GM12891 (cell line): ENCODE measurements at regions not wholly inside any gene's neighbourhood (a gene's known extent, or its start where the extent isn't known, plus 50 kb on each side); places are given as distances from the start of the nearest gene placed in this dataset.

Source experiments
- DNase-seq: peaks from one replicate; pipeline ENCODE4 v3.0.0; 2011; ENCODE audit warnings: low spot score; ENCODE audit not compliant: insufficient read length
- FAIRE-seq: peaks from 2 replicates; lab custom pipeline; 2011; peaks lifted over from hg19 to GRCh38; lab: Jason Lieb, UNC
- PAX5 ChIP-seq: IDR thresholded peaks from 2 replicates; pipeline ENCODE4 v1.6.1; 2011; ENCODE audit warnings: low read length, moderate library complexity, mild to moderate bottlenecking; ENCODE audit not compliant: insufficient read depth, severe bottlenecking
- POLR2A ChIP-seq: IDR thresholded peaks from 2 replicates; pipeline ENCODE4 v1.6.1; 2011; ENCODE audit warnings: low read depth, low read length, control low read depth
- POLR2AphosphoS5 ChIP-seq: IDR thresholded peaks from 2 replicates; pipeline ENCODE4 v1.6.1; 2011; ENCODE audit warnings: low read depth, low read length, control low read depth
- POU2F2 ChIP-seq: IDR thresholded peaks from 2 replicates; pipeline ENCODE4 v1.6.1; 2011; ENCODE audit warnings: low read depth, mild to moderate bottlenecking, control low read depth, low read length, moderate library complexity
- SPI1 ChIP-seq: IDR thresholded peaks from 2 replicates; pipeline ENCODE4 v1.6.1; 2011; ENCODE audit warnings: low read depth, low read length, control low read depth
- TAF1 ChIP-seq: IDR thresholded peaks from 2 replicates; pipeline ENCODE4 v1.6.1; 2011; ENCODE audit warnings: low read depth, low read length, control low read depth

GRCh38 chr18:43855376-43855775 lies 578.1 kb upstream of the SYT4 start:
- no peak for DNase-seq
- no peak for TF ChIP-seq POLR2AphosphoS5
- TF ChIP-seq POLR2A = no peak
- no peak for TF ChIP-seq PAX5
- no peak for TF ChIP-seq SPI1
- TF ChIP-seq POU2F2 = no peak
- TF ChIP-seq TAF1 = no peak
- FAIRE-seq = no peak

- FAIRE-seq = no peak
- no peak for DNase-seq
- TF ChIP-seq POLR2A = no peak
- TF ChIP-seq TAF1 = no peak
- TF ChIP-seq POU2F2 = no peak
- no peak for TF ChIP-seq POLR2AphosphoS5
- TF ChIP-seq SPI1 = no peak
Measured at GRCh38 chr18:43863180-43863579, 585.9 kb upstream of the SYT4 start.

GRCh38 chr18:43866696-43867095 lies 589.4 kb upstream of the SYT4 start:
- TF ChIP-seq POU2F2 (no peak), POLR2A (no peak), POLR2AphosphoS5 (no peak), PAX5 (no peak), SPI1 (no peak), TAF1 (no peak)
- FAIRE-seq (no peak), DNase-seq (no peak)

- TF ChIP-seq SPI1 = no peak
- no peak for TF ChIP-seq PAX5
- TF ChIP-seq POLR2A = no peak
- no peak for TF ChIP-seq TAF1
- FAIRE-seq = no peak
Measured at GRCh38 chr18:43868497-43868995, 591.3 kb upstream of the SYT4 start.

GRCh38 chr18:43869451-43870008 lies 592.2 kb upstream of the SYT4 start:
- TF ChIP-seq POU2F2 (no peak), POLR2AphosphoS5 (no peak), TAF1 (no peak), SPI1 (no peak), PAX5 (no peak), POLR2A (no peak)
- no peak for FAIRE-seq
- no peak for DNase-seq

More at GRCh38 chr18:43868497-43868995, 591.3 kb upstream of the SYT4 start:
- DNase-seq = no peak

- DNase-seq (no peak), FAIRE-seq (no peak)
- TF ChIP-seq POLR2AphosphoS5 = no peak
- TF ChIP-seq POU2F2 = no peak
- TF ChIP-seq SPI1 = no peak
Measured at GRCh38 chr18:43870626-43871025, 593.3 kb upstream of the SYT4 start.

GRCh38 chr18:43875511-43875910 lies 598.2 kb upstream of the SYT4 start:
- TF ChIP-seq POLR2A (no peak), POLR2AphosphoS5 (no peak), POU2F2 (no peak), TAF1 (no peak), PAX5 (no peak), SPI1 (no peak)
- DNase-seq (no peak), FAIRE-seq (no peak)

GRCh38 chr18:43876286-43876685 lies 599.0 kb upstream of the SYT4 start:
- no peak for DNase-seq
- no peak for TF ChIP-seq POLR2A
- no peak for TF ChIP-seq PAX5
- no peak for TF ChIP-seq POLR2AphosphoS5
- no peak for TF ChIP-seq SPI1
- no peak for TF ChIP-seq POU2F2
- FAIRE-seq = no peak

- no peak for TF ChIP-seq POLR2A
- no peak for TF ChIP-seq TAF1
- no peak for TF ChIP-seq POLR2AphosphoS5
- no peak for TF ChIP-seq PAX5
- TF ChIP-seq SPI1 = no peak
- no peak for TF ChIP-seq POU2F2
- DNase-seq (no peak), FAIRE-seq (no peak)
Measured at GRCh38 chr18:43876748-43877147, 599.5 kb upstream of the SYT4 start.

GRCh38 chr18:43877616-43878321 lies 600.5 kb upstream of the SYT4 start:
- DNase-seq (no peak), FAIRE-seq (no peak)
- TF ChIP-seq POLR2A = no peak
- TF ChIP-seq POLR2AphosphoS5 = no peak
- TF ChIP-seq TAF1 = no peak
- no peak for TF ChIP-seq PAX5
- TF ChIP-seq POU2F2 = no peak
- no peak for TF ChIP-seq SPI1

GRCh38 chr18:43879415-43879814 lies 602.1 kb upstream of the SYT4 start:
- DNase-seq (no peak), FAIRE-seq (no peak)
- no peak for TF ChIP-seq TAF1
- TF ChIP-seq POLR2AphosphoS5 = no peak
- TF ChIP-seq SPI1 = no peak
- no peak for TF ChIP-seq POU2F2
- no peak for TF ChIP-seq PAX5
- no peak for TF ChIP-seq POLR2A
